ENCODE measurements at regions not wholly inside any gene's neighbourhood (a gene's known extent, or its start where the extent isn't known, plus 50 kb on each side); places are given as distances from the start of the nearest gene placed in this dataset.
"Not testable (repeated sequence)": the region's sequence is repeated elsewhere in the genome, so short reads cannot be mapped to it uniquely, and the experiment has no call there.

- ATAC-seq: no peak
- no peak for TF ChIP-seq CTCF (IDR thresholded peaks at IDR 0.05)
- no peak for DNase-seq
- H3K9me3 ChIP-seq: peaks cover 9% of the 10 kb centered on the region
- intact Hi-C loops (cut with DNase I): no loop called here
- no peak overlapping the region for H3K27ac ChIP-seq
- H3K4me3 ChIP-seq: no peak overlapping the region
- no peaks in the 10 kb centered on the region for H3K4me1 ChIP-seq
- WGBS, 3 donors: 88 to 93% (median 90%) methylated on average over 1 of the region's 1 CpG
- no peaks in the 10 kb centered on the region for H3K36me3 ChIP-seq (ENCODE audit: insufficient read depth in 1 of 2, low read depth in 1 of 2)
- no peaks in the 10 kb centered on the region for H3K27me3 ChIP-seq (ENCODE audit: insufficient read depth in 3 of 3, low read length in 2 of 3)
These were observed 131.4 kb upstream of the BCL9 start for GRCh38 chr1:147409886-147410285.

DNA sequence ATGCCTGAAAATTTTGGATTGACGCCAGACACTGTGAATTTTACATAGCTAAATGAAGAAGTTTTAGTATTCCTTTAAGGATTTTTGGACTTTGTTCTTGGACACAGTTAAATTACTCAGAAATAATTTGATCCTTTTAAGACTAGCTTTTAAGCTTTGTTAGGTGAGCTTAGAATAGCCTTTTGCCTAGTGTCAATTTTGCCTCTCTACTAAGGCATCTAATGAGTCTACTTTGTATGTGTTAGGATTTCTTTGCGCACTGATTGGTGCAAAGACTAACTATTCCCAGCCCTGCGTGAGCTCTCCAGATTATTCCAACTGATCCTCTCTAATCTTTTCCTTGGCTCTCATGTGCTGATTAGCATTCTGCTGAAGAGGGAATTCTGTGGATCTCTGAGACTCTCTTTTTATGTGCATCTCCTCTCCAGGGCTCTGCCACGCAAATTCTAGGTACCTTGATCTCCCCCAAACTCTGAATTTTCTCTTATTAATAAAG lies 128.1 kb upstream of the BCL9 start:
- ATAC-seq (no peak), DNase-seq (no peak)
- Histone ChIP-seq H3K4me3 (no peak overlapping the region), H3K9me3 (peaks cover 9% of the 10 kb centered on the region), H3K27me3 (ENCODE audit: insufficient read depth in 3 of 3, low read length in 2 of 3) (no peaks in the 10 kb centered on the region), H3K4me1 (no peaks in the 10 kb centered on the region), H3K27ac (no peak overlapping the region), H3K36me3 (ENCODE audit: insufficient read depth in 1 of 2, low read depth in 1 of 2) (no peaks in the 10 kb centered on the region)
- no peak for TF ChIP-seq CTCF (IDR thresholded peaks at IDR 0.05)
- WGBS, 3 donors: 74 to 79% (median 78%) methylated on average over 4 of the region's 4 CpGs
- intact Hi-C loops (cut with DNase I): no loop called here

GRCh38 chr1:147414505-147415163 lies 126.7 kb upstream of the BCL9 start:
- Histone ChIP-seq H3K36me3 (ENCODE audit: insufficient read depth in 1 of 2, low read depth in 1 of 2) (no peaks in the 10 kb centered on the region), H3K27ac (no peak overlapping the region), H3K27me3 (ENCODE audit: insufficient read depth in 3 of 3, low read length in 2 of 3) (no peaks in the 10 kb centered on the region), H3K9me3 (peaks cover 8% of the 10 kb centered on the region), H3K4me3 (no peak overlapping the region), H3K4me1 (no peaks in the 10 kb centered on the region)
- TF ChIP-seq CTCF (IDR thresholded peaks at IDR 0.05): no peak
- WGBS, 3 donors: 46 to 50% (median 47%) methylated on average over 3 of the region's 3 CpGs
- ATAC-seq: no peak
- intact Hi-C loops (cut with DNase I): no loop called here
- DNase-seq: no peak

DNA sequence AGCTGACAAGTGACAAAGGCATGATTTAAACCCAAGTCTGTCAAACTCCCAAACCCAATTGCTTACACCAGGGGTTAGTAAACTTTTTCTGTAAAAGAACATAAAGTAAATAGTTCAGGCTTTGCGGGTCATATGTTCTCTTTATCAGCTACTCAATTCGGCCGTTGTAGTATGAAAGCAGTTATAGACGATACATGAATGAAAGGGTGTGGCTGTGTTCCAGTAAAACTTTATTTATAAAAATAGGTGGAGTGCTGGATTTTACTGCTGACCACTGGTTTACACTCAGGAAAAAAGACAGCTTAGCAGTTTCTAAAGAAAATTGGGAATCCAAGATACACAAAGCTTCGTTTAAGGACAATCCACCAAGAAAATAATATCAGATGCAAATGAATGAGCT lies 124.3 kb upstream of the BCL9 start:
- H3K27ac ChIP-seq: no peak overlapping the region
- H3K4me1 ChIP-seq: no peaks in the 10 kb centered on the region
- H3K4me3 ChIP-seq: no peak overlapping the region
- no peak for TF ChIP-seq CTCF (IDR thresholded peaks at IDR 0.05)
- no peak for ATAC-seq
- no peaks in the 10 kb centered on the region for H3K9me3 ChIP-seq
- H3K36me3 ChIP-seq (ENCODE audit: insufficient read depth in 1 of 2, low read depth in 1 of 2): no peaks in the 10 kb centered on the region
- WGBS, 3 donors: 80% methylated on average over 5 of the region's 5 CpGs
- DNase-seq: no peak
- intact Hi-C loops (cut with DNase I): no loop called here
- no peaks in the 10 kb centered on the region for H3K27me3 ChIP-seq (ENCODE audit: insufficient read depth in 3 of 3, low read length in 2 of 3)

DNA sequence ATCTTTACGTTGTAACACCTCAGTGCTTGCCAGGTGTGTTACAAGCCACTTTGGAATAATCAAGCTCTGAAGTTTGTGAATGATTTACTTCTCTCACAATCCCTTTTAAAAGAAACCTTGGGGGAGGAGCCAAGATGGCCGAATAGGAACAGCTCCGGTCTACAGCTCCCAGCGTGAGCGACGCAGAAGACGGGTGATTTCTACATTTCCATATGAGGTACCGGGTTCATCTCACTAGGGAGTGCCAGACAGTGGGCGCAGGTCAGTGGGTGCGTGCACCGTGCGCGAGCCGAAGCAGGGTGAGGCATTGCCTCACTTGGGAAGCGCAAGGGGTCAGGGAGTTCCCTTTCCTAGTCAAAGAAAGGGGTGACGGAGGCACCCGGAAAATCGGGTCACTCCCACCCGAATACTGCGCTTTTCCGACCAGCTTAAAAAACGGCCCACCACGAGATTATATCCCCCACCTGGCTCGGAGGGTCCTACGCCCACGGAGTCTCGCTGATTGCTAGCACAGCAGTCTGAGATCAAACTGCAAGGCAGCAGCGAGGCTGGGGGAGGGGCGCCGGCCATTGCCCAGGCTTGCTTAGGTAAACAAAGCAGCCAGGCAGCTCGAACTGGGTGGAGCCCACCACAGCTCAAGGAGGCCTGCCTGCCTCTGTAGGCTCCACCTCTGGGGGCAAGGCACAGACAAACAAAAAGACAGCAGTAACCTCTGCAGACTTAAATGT lies 118.0 kb upstream of the BCL9 start:
- WGBS, 3 donors: 77 to 87% (median 77%) methylated on average over 18 to 31 of the region's 31 CpGs
- ATAC-seq; intact Hi-C loops (cut with DNase I); H3K36me3 ChIP-seq (ENCODE audit: insufficient read depth in 1 of 2, low read depth in 1 of 2); H3K9me3 ChIP-seq; DNase-seq; H3K27me3 ChIP-seq (ENCODE audit: insufficient read depth in 3 of 3, low read length in 2 of 3); H3K27ac ChIP-seq; H3K4me3 ChIP-seq; H3K4me1 ChIP-seq: not testable (repeated sequence)

All from psoas muscle (tissue), 7 donors.